ENCODE measurements at regions not wholly inside any gene's neighbourhood (a gene's known extent, or its start where the extent isn't known, plus 50 kb on each side); places are given as distances from the start of the nearest gene placed in this dataset.

- TF ChIP-seq CTCF (optimal IDR thresholded peaks at IDR 0.05 in 1 of 3, IDR thresholded peaks at IDR 0.05 in 1 of 3, conservative IDR thresholded peaks at IDR 0.05 in 1 of 3; ENCODE audit: extremely low read depth in 1 of 3, insufficient read depth in 2 of 3, low read length in 3 of 3): no peak
- no peak for TF ChIP-seq EZH2 (IDR thresholded peaks at IDR 0.05; ENCODE audit: low read length)
Measured at GRCh38 chr6:21850691-21851090, 257.1 kb downstream of the SOX4 start.

All from keratinocyte (primary cell).